ENCODE measurements at regions not wholly inside any gene's neighbourhood (a gene's known extent, or its start where the extent isn't known, plus 50 kb on each side); places are given as distances from the start of the nearest gene placed in this dataset.
"Not testable (repeated sequence)": the region's sequence is repeated elsewhere in the genome, so short reads cannot be mapped to it uniquely, and the experiment has no call there.

DNA sequence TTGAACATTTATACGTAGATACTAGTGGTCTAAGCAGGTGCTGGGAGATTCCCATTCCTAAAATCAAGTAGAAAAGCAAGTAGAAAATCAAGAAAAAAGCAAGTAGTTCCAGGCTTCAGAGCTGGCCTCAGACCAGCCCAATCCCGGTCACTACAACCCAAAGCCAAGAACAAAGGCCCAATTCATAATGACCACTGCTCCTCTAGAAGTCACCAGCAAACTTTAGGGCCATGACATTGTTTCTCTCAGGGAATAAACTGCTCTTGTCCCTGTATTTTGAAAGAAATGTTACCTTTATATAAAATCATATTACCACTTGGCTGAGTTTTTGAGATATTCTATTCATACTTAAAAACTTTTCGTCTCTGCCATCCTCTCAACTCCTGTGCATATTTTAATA lies 106.3 kb upstream of the IL12A start:
- TF ChIP-seq, protein P1, sequence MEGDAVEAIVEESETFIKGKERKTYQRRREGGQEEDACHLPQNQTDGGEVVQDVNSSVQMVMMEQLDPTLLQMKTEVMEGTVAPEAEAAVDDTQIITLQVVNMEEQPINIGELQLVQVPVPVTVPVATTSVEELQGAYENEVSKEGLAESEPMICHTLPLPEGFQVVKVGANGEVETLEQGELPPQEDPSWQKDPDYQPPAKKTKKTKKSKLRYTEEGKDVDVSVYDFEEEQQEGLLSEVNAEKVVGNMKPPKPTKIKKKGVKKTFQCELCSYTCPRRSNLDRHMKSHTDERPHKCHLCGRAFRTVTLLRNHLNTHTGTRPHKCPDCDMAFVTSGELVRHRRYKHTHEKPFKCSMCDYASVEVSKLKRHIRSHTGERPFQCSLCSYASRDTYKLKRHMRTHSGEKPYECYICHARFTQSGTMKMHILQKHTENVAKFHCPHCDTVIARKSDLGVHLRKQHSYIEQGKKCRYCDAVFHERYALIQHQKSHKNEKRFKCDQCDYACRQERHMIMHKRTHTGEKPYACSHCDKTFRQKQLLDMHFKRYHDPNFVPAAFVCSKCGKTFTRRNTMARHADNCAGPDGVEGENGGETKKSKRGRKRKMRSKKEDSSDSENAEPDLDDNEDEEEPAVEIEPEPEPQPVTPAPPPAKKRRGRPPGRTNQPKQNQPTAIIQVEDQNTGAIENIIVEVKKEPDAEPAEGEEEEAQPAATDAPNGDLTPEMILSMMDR (IDR thresholded peaks at IDR 0.05; ENCODE audit: insufficient read depth, low read length, poor library complexity, severe bottlenecking), result no peak
- H3K27me3 ChIP-seq (ENCODE audit: control insufficient read depth, insufficient read depth, low read length), result no peaks in the 10 kb centered on the region
- H3K36me3 ChIP-seq (ENCODE audit: control insufficient read depth, insufficient read depth, low read length), result no peaks in the 10 kb centered on the region
- no peak for DNase-seq (ENCODE audit: low read depth)
- H3K4me3 ChIP-seq (ENCODE audit: low read depth, low read length), result no peak overlapping the region

DNA sequence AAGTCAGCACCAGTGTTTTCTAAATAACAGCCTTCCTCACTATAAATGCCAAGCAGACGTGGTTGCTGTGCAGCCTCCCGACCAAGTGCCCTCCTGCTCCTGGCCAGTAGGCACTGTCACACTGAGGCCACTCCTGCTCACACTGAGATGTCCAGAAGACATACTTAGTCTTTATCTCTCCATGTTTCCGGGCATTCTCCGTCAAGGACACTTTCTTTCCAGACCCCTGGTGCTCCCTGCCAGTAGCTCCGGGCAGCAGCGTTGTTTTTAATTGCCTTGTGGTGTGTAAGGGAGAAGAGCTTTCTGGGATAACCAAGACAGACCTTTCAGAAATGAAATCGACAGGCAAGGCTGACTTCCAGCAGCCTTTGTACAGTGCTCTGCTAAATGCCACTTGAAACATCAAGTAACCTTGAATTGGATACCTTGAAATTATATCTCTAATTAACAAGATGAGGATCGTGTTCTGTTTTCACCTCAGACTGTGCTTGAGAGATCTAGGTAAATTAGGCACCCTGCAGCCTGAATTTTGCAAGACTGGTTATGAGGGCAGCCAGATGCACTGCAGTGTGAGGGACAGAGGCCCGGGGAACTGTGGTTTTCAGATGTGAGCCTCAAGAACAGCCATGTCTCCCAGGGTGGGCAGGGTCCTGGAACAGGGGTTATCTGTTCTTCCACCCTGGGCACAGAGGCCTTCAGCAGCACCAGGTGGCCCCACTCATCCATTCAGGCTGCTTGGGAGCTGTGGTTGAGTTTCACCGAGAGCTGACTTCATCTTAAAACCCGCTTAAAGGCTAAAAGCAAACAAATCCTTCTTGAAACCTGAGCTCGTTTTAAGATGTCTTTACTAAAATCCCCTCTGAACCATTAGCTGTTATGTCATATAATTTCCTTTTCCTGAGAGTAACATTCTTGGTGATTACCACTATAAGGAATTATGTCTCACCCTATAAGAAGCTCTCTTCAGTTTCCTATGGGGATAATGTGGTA lies 105.5 kb upstream of the IL12A start:
- TF ChIP-seq, protein P1 (IDR thresholded peaks at IDR 0.05; ENCODE audit: insufficient read depth, low read length, poor library complexity, severe bottlenecking), result no peak
- DNase-seq (ENCODE audit: low read depth), result no peak

GRCh38 chr3:159884661-159885402 lies 103.8 kb upstream of the IL12A start:
- no peak for DNase-seq (ENCODE audit: low read depth)
- Histone ChIP-seq H3K27me3 (ENCODE audit: control insufficient read depth, insufficient read depth, low read length) (no peaks in the 10 kb centered on the region), H3K36me3 (ENCODE audit: control insufficient read depth, insufficient read depth, low read length) (no peaks in the 10 kb centered on the region), H3K4me3 (ENCODE audit: low read depth, low read length) (no peak overlapping the region)
- TF ChIP-seq, protein P1 (IDR thresholded peaks at IDR 0.05; ENCODE audit: insufficient read depth, low read length, poor library complexity, severe bottlenecking), result peak; percentile 31

More for the DNA sequence above, 105.5 kb upstream of the IL12A start:
- Histone ChIP-seq H3K36me3 (ENCODE audit: control insufficient read depth, insufficient read depth, low read length) (no peaks in the 10 kb centered on the region), H3K4me3 (ENCODE audit: low read depth, low read length) (no peak overlapping the region), H3K27me3 (ENCODE audit: control insufficient read depth, insufficient read depth, low read length) (no peaks in the 10 kb centered on the region)

GRCh38 chr3:159886050-159886449 lies 102.6 kb upstream of the IL12A start:
- TF ChIP-seq, protein P1 (IDR thresholded peaks at IDR 0.05; ENCODE audit: insufficient read depth, low read length, poor library complexity, severe bottlenecking), result no peak
- H3K27me3 ChIP-seq (ENCODE audit: control insufficient read depth, insufficient read depth, low read length), result no peaks in the 10 kb centered on the region
- H3K4me3 ChIP-seq (ENCODE audit: low read depth, low read length), result no peak overlapping the region
- H3K36me3 ChIP-seq (ENCODE audit: control insufficient read depth, insufficient read depth, low read length), result no peaks in the 10 kb centered on the region
- DNase-seq (ENCODE audit: low read depth), result no peak

- not testable (repeated sequence) for DNase-seq (ENCODE audit: low read depth); H3K36me3 ChIP-seq (ENCODE audit: control insufficient read depth, insufficient read depth, low read length); H3K4me3 ChIP-seq (ENCODE audit: low read depth, low read length); H3K27me3 ChIP-seq (ENCODE audit: control insufficient read depth, insufficient read depth, low read length)
Measured at GRCh38 chr3:159886530-159886929, 102.1 kb upstream of the IL12A start.

DNA sequence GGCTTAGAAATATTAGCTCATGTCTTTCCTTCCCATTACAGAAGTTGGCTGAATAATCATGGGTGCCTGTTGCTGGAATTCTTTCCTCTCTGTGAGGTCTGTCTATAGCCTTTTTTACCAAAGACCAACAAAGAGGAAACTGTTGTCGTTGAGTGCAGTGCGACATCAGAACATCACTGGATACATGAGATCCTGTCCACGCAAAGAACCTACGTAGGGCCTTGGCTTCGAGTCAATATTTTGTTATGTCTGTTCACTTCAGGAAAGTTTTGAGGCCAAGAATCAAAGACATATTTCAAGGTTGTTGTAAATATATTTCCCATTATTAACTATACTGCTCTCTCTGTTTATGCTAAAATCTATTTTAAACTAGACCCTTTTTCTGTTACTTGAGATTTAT lies 101.5 kb upstream of the IL12A start:
- TF ChIP-seq, protein P1 (IDR thresholded peaks at IDR 0.05; ENCODE audit: insufficient read depth, low read length, poor library complexity, severe bottlenecking), result no peak
- no peak for DNase-seq (ENCODE audit: low read depth)
- Histone ChIP-seq H3K36me3 (ENCODE audit: control insufficient read depth, insufficient read depth, low read length) (no peaks in the 10 kb centered on the region), H3K27me3 (ENCODE audit: control insufficient read depth, insufficient read depth, low read length) (no peaks in the 10 kb centered on the region), H3K4me3 (ENCODE audit: low read depth, low read length) (no peak overlapping the region)
